ENCODE measurements at regions not wholly inside any gene's neighbourhood (a gene's known extent, or its start where the extent isn't known, plus 50 kb on each side); places are given as distances from the start of the nearest gene placed in this dataset.

GRCh38 chr10:85032981-85033380 is 704.6 kb downstream of the CCSER2 start:
- TF ChIP-seq EZH2phosphoT487 (IDR thresholded peaks at IDR 0.05; ENCODE audit: low read depth, severe bottlenecking, unreplicated experiment) (no peak), CTCF (IDR thresholded peaks at IDR 0.05; ENCODE audit: poor library complexity) (no peak), EZH2 (IDR thresholded peaks at IDR 0.05; ENCODE audit: borderline replicate concordance) (no peak)
